B cell (primary cell): ENCODE measurements at regions not wholly inside any gene's neighbourhood (a gene's known extent, or its start where the extent isn't known, plus 50 kb on each side); places are given as distances from the start of the nearest gene placed in this dataset.

Experiments
- ATAC-seq: fragments of 200-7000 bp; cut with Tn5 transposase; one replicate; pipeline ENCODE4 v1.10.0; 2021; ENCODE audit warnings: low read depth, mild to moderate bottlenecking, moderate number of reproducible peaks, moderate library complexity
- CTCF ChIA-PET: fragments of 350-600 bp; sonication (Branson Sonifier 250); formaldehyde crosslinking; loops from one replicate; lab custom pipeline; 2021; ENCODE audit warnings: antibody characterized with exemption, inconsistent platforms; lab: Charles Lee
- POLR2A ChIA-PET: fragments of 350-600 bp; sonication (Branson Sonifier 250); formaldehyde crosslinking; loops from one replicate; lab custom pipeline; 2021; ENCODE audit warnings: antibody characterized with exemption; lab: Charles Lee
- DNase-seq: peaks from one replicate; pipeline ENCODE4 v3.0.0; 2013
- H2AFZ ChIP-seq: 2 replicates; pipeline ENCODE4 v1.6.1; 2012; ENCODE audit warnings: mild to moderate bottlenecking, low read depth, low read length; ENCODE audit not compliant: insufficient read depth, poor library complexity, severe bottlenecking
- H3K27ac ChIP-seq, 2 donors: 1 replicate in 1 of 2; 2 replicates in 1 of 2; pipeline ENCODE4 v1.5.1; 2012 to 2013; ENCODE audit warnings: low read length in 2 of 2, mild to moderate bottlenecking in 2 of 2, moderate library complexity in 1 of 2
- H3K27me3 ChIP-seq, 4 experiments: fragments of 200-600 bp in 1 of 4; sonication (generic) in 1 of 4; replicated peaks in 1 of 4; 1 replicate in 2 of 4; 2 replicates in 2 of 4; pipeline versions ENCODE4 v1.6.1 to v1.7.0; 2013 to 2016; ENCODE audit warnings: low read length in 3 of 4, mild to moderate bottlenecking in 2 of 4, mixed read lengths in 1 of 4, moderate library complexity in 1 of 4; ENCODE audit not compliant: insufficient read depth in 4 of 4, control insufficient read depth in 3 of 4; ENCODE audit errors: control extremely low read depth in 1 of 4
- H3K36me3 ChIP-seq, 2 experiments: replicated peaks in 1 of 2; 1 replicate in 1 of 2; 2 replicates in 1 of 2; pipeline versions ENCODE4 v1.6.1 to v1.7.1; 2013; ENCODE audit warnings: low read length in 1 of 2; ENCODE audit not compliant: insufficient read depth in 2 of 2, control insufficient read depth in 1 of 2; ENCODE audit errors: control extremely low read depth in 1 of 2, extremely low read depth in 1 of 2
- H3K4me1 ChIP-seq, 2 donors: fragments of 200-600 bp in 1 of 2; sonication (generic) in 1 of 2; 1 replicate in 1 of 2; 2 replicates in 1 of 2; pipeline versions ENCODE4 v1.5.1 to v1.6.1; 2013 to 2017; ENCODE audit warnings: low read length in 2 of 2; ENCODE audit not compliant: control insufficient read depth in 2 of 2, insufficient read depth in 2 of 2
- H3K4me2 ChIP-seq: replicated peaks from 2 replicates; pipeline ENCODE3; 2012; ENCODE audit warnings: mild to moderate bottlenecking, low read depth, low read length; ENCODE audit not compliant: poor library complexity, severe bottlenecking
- H3K4me3 ChIP-seq, 5 experiments: fragments of 200-600 bp in 1 of 5; sonication (generic) in 1 of 5; 1 replicate in 3 of 5; 2 replicates in 2 of 5; pipeline versions ENCODE4 v1.5.1 to v1.7.0; 2011 to 2016; ENCODE audit warnings: low read length in 4 of 5, mild to moderate bottlenecking in 4 of 5, low read depth in 2 of 5, control low read depth in 1 of 5, moderate library complexity in 1 of 5; ENCODE audit not compliant: insufficient read depth in 1 of 5; ENCODE audit errors: control extremely low read depth in 1 of 5, extremely low read depth in 1 of 5
- H3K79me2 ChIP-seq: fragments of 200-600 bp; sonication (generic); one replicate; pipeline ENCODE4 v1.6.0; 2016; ENCODE audit warnings: low read length; ENCODE audit not compliant: control insufficient read depth, insufficient read depth
- H3K9ac ChIP-seq: fragments of 200-600 bp; sonication (generic); 2 replicates; pipeline ENCODE4 v1.6.1; 2017; ENCODE audit warnings: mild to moderate bottlenecking, low read length, moderate library complexity
- H3K9me3 ChIP-seq, 3 donors: one replicate each; pipeline versions ENCODE4 v1.6.1 to v1.7.1; 2013; ENCODE audit warnings: low read length in 2 of 3; ENCODE audit not compliant: control insufficient read depth in 2 of 3, insufficient read depth in 1 of 3; ENCODE audit errors: control extremely low read depth in 1 of 3
- H4K20me1 ChIP-seq: 2 replicates; pipeline ENCODE4 v1.6.0; 2012; ENCODE audit warnings: mild to moderate bottlenecking, low read length; ENCODE audit not compliant: insufficient read depth, control insufficient read depth, poor library complexity, severe bottlenecking
- H3K27ac Mint-ChIP-seq: one replicate; pipeline ENCODE4 v1.8.0; 2021; ENCODE audit warnings: mixed read lengths
- H3K27me3 Mint-ChIP-seq: one replicate; pipeline ENCODE4 v1.8.0; 2021; ENCODE audit warnings: mixed read lengths
- H3K4me1 Mint-ChIP-seq: one replicate; pipeline ENCODE4 v1.8.0; 2021; ENCODE audit warnings: mixed read lengths
- H3K4me3 Mint-ChIP-seq: one replicate; pipeline ENCODE4 v1.8.0; 2021; ENCODE audit warnings: mixed read lengths
- H3K9me3 Mint-ChIP-seq: one replicate; pipeline ENCODE4 v1.8.0; 2022; ENCODE audit warnings: mixed read lengths; ENCODE audit not compliant: insufficient read depth
- CTCF ChIP-seq: fragments of 200-600 bp; IDR thresholded peaks from one replicate; pipeline ENCODE4 v1.8.0; 2022; ENCODE audit warnings: antibody characterized with exemption, mild to moderate bottlenecking
- EZH2 ChIP-seq: IDR thresholded peaks from 2 replicates; pipeline ENCODE4 v1.6.1; 2012; ENCODE audit warnings: borderline replicate concordance, low read depth, mild to moderate bottlenecking, moderate library complexity, low read length; ENCODE audit not compliant: insufficient read depth, poor library complexity, severe bottlenecking
- WGBS: methylation state at CpG from one replicate; pipeline ENCODE4 v1.1.5; 2013; ENCODE audit warnings: missing lambda C conversion rate; ENCODE audit not compliant: insufficient coverage; 5-methylcytosine and 5-hydroxymethylcytosine counted together
- intact Hi-C: fragments of 100-400 bp; cut with micrococcal nuclease; formaldehyde crosslinking; loops from one replicate; pipeline ENCODE4 v1.10.0; 2022

GRCh38 chr5:108521841-108522506, 140.1 kb upstream of the FBXL17 start:
- no peak overlapping the region for H3K4me3 ChIP-seq
- ChIA-PET CTCF (interaction anchor here (1.0 to 1.2 kb wide), 2 partner anchors 12 to 16 kb away, joined by 3 read pairs; no protein-coding TSS in a partner anchor), POLR2A (no interaction called here)
- no peaks in the 10 kb centered on the region for H3K36me3 ChIP-seq
- peak; percentile 63 for TF ChIP-seq CTCF
- no peak for TF ChIP-seq EZH2
- H3K4me1 ChIP-seq, result peaks cover 5 to 16% of the 10 kb centered on the region in 2 donors
- WGBS, result 64% methylated on average over 2 of the region's 4 CpGs
- H3K9me3 ChIP-seq, result peaks cover 0 to 3% (median 0%) of the 10 kb centered on the region in 3 donors
- no peak overlapping the region for H3K27ac ChIP-seq
- Mint-ChIP-seq H3K4me3 (no peak overlapping the region), H3K27me3 (peaks cover 10% of the 10 kb centered on the region), H3K9me3 (peaks cover 6% of the 10 kb centered on the region), H3K4me1 (peaks cover 35% of the 10 kb centered on the region), H3K27ac (no peak overlapping the region)
- no peaks in the 10 kb centered on the region for H3K27me3 ChIP-seq
- intact Hi-C loops, result loop anchor here (5.0 kb wide), 1 partner anchor 945 kb away; no protein-coding TSS in a partner anchor
- peak; percentile 51 for ATAC-seq
- no peak overlapping the region for H2AFZ ChIP-seq
- DNase-seq, result peak; percentile 44
- no peak overlapping the region for H3K9ac ChIP-seq
- no peaks in the 10 kb centered on the region for H3K79me2 ChIP-seq
- H4K20me1 ChIP-seq, result no peaks in the 10 kb centered on the region
- H3K4me2 ChIP-seq, result no peak overlapping the region

GRCh38 chr5:108521011-108521700, 139.3 kb upstream of the FBXL17 start:
- DNase-seq (peak; percentile 46), ATAC-seq (peak; percentile 63)
- intact Hi-C loops, result loop anchor here (5.0 kb wide), 1 partner anchor 946 kb away; no protein-coding TSS in a partner anchor
- Mint-ChIP-seq H3K9me3 (peaks cover 1% of the 10 kb centered on the region), H3K4me1 (peaks cover 35% of the 10 kb centered on the region), H3K27ac (peak overlapping the region; percentile 12), H3K27me3 (peaks cover 10% of the 10 kb centered on the region), H3K4me3 (peak overlapping the region; percentile 27)
- Histone ChIP-seq H3K79me2 (no peaks in the 10 kb centered on the region), H3K9me3 (no peaks in the 10 kb centered on the region), H2AFZ (no peak overlapping the region), H3K27me3 (no peaks in the 10 kb centered on the region), H3K4me3 (peak overlapping the region in 1 of 5 experiments; percentile 20), H3K27ac (peak overlapping the region; percentile 29 to 34), H3K9ac (peak overlapping the region; percentile 38), H3K4me2 (peak overlapping the region; percentile 27), H4K20me1 (no peaks in the 10 kb centered on the region), H3K36me3 (no peaks in the 10 kb centered on the region), H3K4me1 (peaks cover 5 to 16% of the 10 kb centered on the region in 2 donors)
- POLR2A ChIA-PET, result no interaction called here
- WGBS, result 15% methylated on average over 4 of the region's 7 CpGs
- TF ChIP-seq EZH2 (no peak), CTCF (no peak)
- CTCF ChIA-PET, result interaction anchor here (1.0 to 1.2 kb wide), 2 partner anchors 11 to 17 kb away, joined by 3 read pairs; no protein-coding TSS in a partner anchor
